ENCODE measurements at regions not wholly inside any gene's neighbourhood (a gene's known extent, or its start where the extent isn't known, plus 50 kb on each side); places are given as distances from the start of the nearest gene placed in this dataset.

DNA sequence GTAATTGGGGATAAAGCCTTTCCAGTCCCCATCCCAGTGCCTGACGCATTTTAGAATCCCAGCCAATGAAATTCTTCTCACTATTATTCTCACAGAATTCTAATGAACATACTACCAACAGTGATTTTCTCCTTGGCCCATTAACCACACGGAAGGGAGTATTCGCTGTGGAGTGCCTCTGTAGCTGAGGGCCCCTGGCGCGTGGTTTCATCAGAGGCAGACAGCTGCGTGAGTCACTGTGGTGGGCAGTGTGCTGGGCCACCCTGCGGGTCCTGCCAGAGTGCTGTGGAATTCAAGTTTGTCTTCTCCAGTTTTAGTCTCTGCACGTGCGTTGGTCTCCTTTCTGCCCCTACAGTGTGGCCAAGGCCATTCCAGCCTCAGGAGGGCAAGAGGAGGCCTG, 335.4 kb upstream of the FAT1 start:
- ChIA-PET POLR2A (no interaction called here), CTCF (no interaction called here)
- TF ChIP-seq ZNF221 (tag by site-specific recombination; IDR thresholded peaks at IDR 0.05; ENCODE audit: borderline replicate concordance) (no peak), ZNF610 (tag by site-specific recombination; IDR thresholded peaks at IDR 0.05; ENCODE audit: borderline replicate concordance) (no peak), ZNF747 (tag by site-specific recombination; IDR thresholded peaks at IDR 0.05) (no peak), ZBTB49 (tag by site-specific recombination; IDR thresholded peaks at IDR 0.05; ENCODE audit: low read depth) (no peak), ZNF24 (tag by site-specific recombination; IDR thresholded peaks at IDR 0.05) (no peak), ZNF76 (tag by site-specific recombination; IDR thresholded peaks at IDR 0.05; ENCODE audit: borderline replicate concordance, low read depth) (no peak), ZNF558 (tag by site-specific recombination; IDR thresholded peaks at IDR 0.05) (no peak), KLF16 (tag by site-specific recombination; IDR thresholded peaks at IDR 0.05) (no peak), GFI1B (tag by site-specific recombination; IDR thresholded peaks at IDR 0.05) (no peak), PATZ1 (tag by site-specific recombination; IDR thresholded peaks at IDR 0.05) (no peak), GLIS1 (tag by site-specific recombination; IDR thresholded peaks at IDR 0.05) (no peak), ZNF677 (tag by site-specific recombination; IDR thresholded peaks at IDR 0.05) (no peak), ZNF248 (tag by site-specific recombination; IDR thresholded peaks at IDR 0.05) (no peak), ZNF394 (tag by site-specific recombination; IDR thresholded peaks at IDR 0.05; ENCODE audit: borderline replicate concordance) (no peak), ZNF302 (tag by site-specific recombination; IDR thresholded peaks at IDR 0.05; ENCODE audit: low read depth) (no peak)
- TF ChIP-seq, protein P1, sequence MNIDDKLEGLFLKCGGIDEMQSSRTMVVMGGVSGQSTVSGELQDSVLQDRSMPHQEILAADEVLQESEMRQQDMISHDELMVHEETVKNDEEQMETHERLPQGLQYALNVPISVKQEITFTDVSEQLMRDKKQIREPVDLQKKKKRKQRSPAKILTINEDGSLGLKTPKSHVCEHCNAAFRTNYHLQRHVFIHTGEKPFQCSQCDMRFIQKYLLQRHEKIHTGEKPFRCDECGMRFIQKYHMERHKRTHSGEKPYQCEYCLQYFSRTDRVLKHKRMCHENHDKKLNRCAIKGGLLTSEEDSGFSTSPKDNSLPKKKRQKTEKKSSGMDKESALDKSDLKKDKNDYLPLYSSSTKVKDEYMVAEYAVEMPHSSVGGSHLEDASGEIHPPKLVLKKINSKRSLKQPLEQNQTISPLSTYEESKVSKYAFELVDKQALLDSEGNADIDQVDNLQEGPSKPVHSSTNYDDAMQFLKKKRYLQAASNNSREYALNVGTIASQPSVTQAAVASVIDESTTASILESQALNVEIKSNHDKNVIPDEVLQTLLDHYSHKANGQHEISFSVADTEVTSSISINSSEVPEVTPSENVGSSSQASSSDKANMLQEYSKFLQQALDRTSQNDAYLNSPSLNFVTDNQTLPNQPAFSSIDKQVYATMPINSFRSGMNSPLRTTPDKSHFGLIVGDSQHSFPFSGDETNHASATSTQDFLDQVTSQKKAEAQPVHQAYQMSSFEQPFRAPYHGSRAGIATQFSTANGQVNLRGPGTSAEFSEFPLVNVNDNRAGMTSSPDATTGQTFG (tag by site-specific recombination; IDR thresholded peaks at IDR 0.05; ENCODE audit: borderline replicate concordance): no peak
- TF ChIP-seq, protein P2, sequence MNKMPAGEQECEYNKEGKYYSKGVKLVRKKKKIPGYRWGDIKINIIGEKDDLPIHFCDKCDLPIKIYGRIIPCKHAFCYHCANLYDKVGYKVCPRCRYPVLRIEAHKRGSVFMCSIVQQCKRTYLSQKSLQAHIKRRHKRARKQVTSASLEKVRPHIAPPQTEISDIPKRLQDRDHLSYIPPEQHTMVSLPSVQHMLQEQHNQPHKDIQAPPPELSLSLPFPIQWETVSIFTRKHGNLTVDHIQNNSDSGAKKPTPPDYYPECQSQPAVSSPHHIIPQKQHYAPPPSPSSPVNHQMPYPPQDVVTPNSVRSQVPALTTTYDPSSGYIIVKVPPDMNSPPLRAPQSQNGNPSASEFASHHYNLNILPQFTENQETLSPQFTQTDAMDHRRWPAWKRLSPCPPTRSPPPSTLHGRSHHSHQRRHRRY (tag by site-specific recombination; IDR thresholded peaks at IDR 0.05): no peak
- TF ChIP-seq, protein P3, sequence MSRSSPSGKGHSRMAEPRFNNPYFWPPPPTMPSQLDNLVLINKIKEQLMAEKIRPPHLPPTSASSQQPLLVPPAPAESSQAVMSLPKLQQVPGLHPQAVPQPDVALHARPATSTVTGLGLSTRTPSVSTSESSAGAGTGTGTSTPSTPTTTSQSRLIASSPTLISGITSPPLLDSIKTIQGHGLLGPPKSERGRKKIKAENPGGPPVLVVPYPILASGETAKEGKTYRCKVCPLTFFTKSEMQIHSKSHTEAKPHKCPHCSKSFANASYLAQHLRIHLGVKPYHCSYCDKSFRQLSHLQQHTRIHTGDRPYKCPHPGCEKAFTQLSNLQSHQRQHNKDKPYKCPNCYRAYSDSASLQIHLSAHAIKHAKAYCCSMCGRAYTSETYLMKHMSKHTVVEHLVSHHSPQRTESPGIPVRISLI (tag by site-specific recombination; IDR thresholded peaks at IDR 0.05): no peak

More for the DNA sequence above, 335.4 kb upstream of the FAT1 start:
- no peak overlapping the region for H3K4me3 ChIP-seq (ENCODE audit: low read depth, low read length)
- no peaks in the 10 kb centered on the region for H3K9me3 ChIP-seq (ENCODE audit: control insufficient read depth, insufficient read depth, low read depth, low read length)
- H3K4me1 ChIP-seq (ENCODE audit: control insufficient read depth, insufficient read depth, low read length): no peaks in the 10 kb centered on the region
- H3K27ac ChIP-seq (ENCODE audit: extremely low read depth, low read depth, low read length): no peak overlapping the region
- H3K36me3 ChIP-seq (ENCODE audit: control insufficient read depth in 2 of 2, insufficient read depth in 1 of 2, low read length in 2 of 2): no peaks in the 10 kb centered on the region

All from HEK293 (cell line).